HG03045 (cell line): ENCODE measurements at regions not wholly inside any gene's neighbourhood (a gene's known extent, or its start where the extent isn't known, plus 50 kb on each side); places are given as distances from the start of the nearest gene placed in this dataset.

ENCODE experiments used
- ATAC-seq: cut with Tn5 transposase; IDR thresholded peaks from one replicate; pipeline ENCODE4 v1.9.1; 2021; ENCODE audit warnings: mild to moderate bottlenecking, moderate library complexity; ENCODE audit not compliant: unreplicated experiment

DNA sequence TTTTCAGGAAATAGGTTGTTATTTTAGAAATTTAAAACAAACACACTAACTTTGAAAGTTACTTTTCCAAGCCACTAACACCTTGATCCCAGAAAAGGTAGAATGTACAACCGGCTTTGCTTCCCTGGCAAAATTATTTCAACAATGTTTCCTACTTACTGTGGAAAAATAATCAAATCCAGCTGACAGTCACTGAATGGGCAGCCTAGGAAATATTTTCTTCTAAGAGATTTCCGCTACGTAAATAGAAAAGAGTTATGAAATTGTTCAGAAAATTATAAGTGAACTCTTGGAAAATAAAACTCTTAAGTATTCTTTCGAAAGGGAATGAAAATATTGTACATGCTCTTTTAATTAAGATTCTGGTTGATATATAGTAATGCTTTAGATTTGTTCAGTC is 195.7 kb downstream of the GASK1B start:
- ATAC-seq = no peak

DNA sequence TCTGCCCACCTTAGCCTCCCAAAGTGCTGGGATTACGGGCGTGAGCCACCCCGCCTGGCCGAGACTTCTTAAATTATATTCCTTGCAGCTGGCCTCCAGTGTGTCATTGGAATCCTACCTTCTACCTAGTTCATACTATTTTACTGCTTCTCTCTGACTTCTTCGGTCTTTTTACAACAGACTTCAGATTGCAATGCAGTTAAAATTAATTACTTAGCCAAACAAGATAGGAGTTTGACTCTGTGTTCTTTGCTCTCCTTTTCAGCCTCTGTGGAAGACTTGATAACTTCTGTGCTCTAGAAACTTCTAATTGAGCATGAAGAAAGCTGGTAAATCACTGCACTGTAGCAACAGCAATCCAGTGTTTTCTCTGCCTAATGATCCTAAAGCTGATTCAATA is 199.5 kb downstream of the GASK1B start:
- ATAC-seq = no peak

- ATAC-seq = no peak
Observed at GRCh38 chr4:157964463-157964862, 208.4 kb downstream of the GASK1B start.

GRCh38 chr4:157961229-157961990 is 211.4 kb downstream of the GASK1B start:
- no peak for ATAC-seq

DNA sequence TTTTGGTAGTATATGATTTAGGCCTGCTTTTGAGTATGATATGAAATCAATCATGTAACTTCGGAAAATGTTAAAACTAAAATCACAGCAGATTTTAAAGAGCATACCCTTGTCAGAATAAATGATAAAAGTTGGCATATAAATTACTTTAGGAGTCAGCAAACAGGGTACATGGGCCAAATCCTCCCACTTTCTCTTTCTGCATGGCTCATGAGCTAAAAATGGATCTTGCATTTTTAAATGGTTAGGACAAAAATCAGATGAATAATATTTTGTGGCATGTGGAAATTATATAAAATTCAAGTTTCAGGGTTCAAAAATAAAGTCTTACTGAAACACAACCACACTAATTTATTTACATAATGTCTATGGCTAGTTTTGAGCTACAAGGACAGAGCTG is 214.9 kb downstream of the GASK1B start:
- ATAC-seq = no peak

DNA sequence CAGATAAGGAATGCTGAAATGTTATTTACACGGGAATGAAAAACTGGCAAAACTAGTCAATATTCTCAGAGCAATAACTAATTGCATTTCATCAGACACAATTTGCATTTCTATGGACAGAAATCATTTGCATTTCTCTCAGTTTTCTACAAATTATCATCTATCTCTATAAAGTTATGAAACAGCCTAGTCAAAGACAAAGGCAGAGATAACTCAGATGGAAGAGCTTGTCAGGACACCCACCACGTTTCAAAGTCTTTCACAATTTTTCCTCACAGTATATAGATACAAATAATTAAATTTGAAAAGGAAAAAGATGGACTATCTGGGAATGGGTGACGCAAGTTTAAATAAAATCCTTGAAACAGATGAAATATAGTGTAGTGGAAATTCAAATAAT is 230.8 kb downstream of the GASK1B start:
- ATAC-seq = no peak

- no peak for ATAC-seq
Observed at GRCh38 chr4:157934151-157934550, 238.7 kb downstream of the GASK1B start.

DNA sequence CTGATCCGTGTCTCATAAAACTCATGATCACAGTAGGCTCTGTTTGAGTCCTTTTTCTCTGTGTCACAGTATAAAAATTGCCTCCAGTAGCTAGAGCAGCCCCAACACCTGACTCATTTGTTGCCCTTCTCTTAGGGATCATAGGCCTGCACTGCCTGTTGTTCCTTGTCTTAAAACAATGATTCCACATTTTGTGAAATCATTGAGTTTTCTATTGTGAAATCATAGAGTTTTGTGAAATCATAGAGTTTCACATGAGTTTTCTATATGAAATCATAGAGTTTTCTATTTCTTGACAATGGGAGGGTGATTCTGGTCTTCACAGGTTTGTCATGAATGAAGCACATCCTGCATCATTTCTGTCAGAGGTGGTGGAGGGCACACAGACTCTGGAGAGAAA is 239.9 kb downstream of the GASK1B start:
- no peak for ATAC-seq

GRCh38 chr4:157929486-157929885 is 243.3 kb downstream of the GASK1B start:
- ATAC-seq = no peak

DNA sequence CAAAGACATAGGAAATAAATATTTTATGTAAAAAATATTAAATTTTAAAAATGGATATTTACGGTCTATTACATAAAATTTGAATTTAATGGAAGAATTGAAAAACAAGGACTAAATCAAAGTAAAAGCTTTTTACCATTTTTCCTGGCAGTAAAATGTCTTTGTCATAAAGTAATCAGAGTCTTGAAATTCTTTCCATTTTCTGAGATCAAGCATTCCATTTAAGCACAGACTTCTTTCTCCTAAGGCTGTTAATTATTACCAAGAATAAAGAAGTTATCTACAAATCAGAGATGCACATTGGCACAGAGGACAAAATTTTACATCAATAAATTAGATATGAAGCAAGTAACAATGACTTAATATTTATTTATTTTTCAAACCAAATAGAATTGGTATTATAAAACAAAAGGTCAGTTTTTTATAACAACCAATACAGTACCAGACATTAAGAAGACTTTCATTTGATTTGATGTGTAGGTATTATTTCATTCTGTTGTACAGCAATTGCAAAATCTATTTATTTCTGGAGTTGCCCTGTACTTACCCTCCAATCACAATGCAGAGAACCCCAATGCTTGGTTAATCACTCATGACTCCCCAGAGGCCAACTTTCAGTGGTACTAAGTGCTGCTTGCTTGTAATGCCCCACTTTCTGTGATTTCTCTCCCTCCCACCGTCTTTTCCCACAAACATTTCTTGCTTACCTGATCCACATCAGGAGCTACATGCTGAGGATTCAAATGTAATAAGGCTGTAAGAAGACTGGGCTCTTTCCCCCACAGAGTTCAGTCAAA is 254.6 kb downstream of the GASK1B start:
- no peak for ATAC-seq

- no peak for ATAC-seq
Observed at GRCh38 chr4:157912212-157912611, 260.6 kb downstream of the GASK1B start.

DNA sequence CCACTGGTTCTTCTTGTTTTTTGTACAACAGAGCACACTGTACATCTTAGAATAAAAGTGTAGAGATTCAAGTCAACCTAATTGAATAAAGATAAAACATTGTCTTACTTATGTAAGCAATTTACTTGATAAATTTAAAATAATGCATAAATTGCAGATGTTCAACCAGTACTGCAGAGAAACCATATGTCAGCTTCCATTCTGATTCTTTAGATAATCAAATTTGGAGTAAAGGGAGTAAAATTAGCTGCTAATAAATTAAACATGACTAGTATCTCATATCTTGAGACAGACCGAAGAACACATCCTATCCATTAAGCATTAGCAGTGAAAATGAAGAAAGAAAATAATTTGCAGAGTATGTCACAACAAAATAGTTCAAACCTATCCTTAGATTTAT is 261.2 kb downstream of the GASK1B start:
- ATAC-seq = no peak

DNA sequence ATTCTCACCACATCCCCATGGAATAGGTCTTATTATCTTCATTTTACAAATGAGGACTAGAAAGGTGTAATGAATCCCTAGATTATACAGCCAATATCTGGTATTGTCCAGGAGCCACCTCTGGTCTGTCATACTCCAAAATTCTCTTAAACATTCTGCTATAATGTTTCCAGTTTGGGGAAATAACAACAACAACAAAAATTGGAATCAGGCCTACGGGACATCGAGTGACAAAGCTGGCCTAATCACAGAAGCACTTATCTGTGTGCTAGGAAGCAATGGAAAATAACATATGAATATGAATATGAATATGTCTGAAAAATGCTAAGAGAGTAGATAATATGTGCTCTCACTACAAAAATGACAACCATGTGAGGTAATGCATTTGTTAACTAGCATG is 264.1 kb downstream of the GASK1B start:
- ATAC-seq = no peak

GRCh38 chr4:157908031-157908430 is 264.8 kb downstream of the GASK1B start:
- no peak for ATAC-seq

DNA sequence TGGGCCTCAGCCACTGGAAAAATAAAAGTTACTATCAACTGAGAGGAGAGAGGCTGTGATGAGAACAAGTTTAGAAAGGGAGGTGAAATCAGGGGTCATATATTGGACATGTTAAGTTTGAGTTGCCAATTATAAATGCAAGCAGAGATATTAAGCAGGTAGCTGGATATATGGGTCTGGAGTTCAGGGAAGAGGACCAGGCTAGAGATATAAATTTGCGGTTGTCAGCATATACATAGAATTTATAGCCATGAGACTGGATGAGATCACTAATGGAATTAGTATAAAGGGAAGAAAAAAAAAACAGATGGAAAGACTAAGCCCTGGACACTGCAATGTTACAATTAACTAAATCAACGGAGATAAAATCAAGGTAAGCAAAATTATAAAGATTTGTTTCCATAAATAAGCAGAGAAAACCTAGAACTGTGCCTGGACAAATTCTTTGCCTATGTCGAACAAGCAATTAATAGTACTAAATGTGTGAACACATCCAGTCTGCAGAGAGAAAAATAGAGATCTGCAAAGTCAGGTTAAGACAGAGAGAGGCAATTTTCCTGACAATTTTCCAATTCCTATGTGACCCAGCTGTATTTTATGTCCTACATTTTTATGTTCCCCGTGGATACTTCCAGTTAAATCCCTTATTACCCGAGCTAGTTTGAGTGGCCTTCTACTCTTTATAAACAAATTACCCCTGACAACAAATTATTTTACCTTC is 265.4 kb downstream of the GASK1B start:
- no peak for ATAC-seq

DNA sequence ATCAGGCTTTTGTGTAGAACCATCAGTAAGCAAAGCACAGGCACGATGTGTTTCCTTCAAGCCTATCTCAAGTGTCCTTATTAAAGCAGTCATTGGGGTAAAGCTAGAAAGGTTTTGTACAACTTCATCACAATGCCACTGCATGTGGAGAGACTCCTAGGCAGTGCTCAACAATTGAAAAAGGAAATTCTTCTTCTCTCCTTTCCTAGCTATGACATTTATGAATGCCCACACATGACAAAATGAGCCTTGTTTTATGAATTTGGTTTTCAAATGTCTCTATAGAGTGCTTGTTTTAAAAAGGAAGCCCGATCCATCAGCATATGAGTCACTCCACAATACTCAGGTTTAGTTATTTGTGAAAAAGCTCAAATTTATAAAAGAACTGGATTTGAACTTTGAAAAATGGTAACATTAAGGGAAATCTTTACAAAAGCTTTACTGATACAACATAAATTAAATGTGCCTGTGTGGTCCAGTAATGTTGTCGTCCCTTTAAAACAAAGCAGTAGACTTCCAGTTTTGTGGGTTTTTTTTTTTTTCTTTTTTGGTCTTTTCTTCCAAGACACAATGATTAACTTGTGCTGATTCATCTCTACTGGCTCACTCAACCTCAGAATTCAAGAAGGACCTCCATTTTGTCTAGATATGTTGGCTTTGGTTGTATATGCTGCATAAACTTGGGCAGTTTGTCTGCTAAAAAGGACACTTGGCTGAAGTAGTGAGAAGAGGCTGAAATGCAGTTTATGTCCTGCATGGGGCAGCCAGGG is 273.8 kb downstream of the GASK1B start:
- ATAC-seq = no peak

GRCh38 chr4:157897855-157898370 is 274.9 kb downstream of the GASK1B start:
- no peak for ATAC-seq

- ATAC-seq = no peak
Observed at GRCh38 chr4:157896726-157897125, 276.1 kb downstream of the GASK1B start.

DNA sequence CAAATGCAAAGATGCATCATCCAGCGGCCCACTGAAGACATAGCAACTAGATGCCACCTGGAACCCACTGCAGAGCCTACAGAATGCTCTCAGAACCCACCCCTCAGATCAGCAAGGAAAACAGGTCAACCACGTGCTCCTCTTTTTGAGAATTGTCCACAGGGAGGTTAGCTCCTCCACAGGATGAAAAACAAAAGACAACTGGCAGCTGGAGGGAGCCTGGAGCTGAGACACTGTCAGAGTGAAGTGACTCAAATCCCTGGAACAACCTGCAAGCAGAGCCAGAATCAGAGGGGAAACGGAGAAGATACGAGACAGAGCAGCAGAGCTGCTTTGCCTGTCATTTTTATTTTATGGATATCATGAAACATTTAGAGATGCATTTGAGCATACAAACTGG is 277.6 kb downstream of the GASK1B start:
- ATAC-seq = no peak

GRCh38 chr4:157889788-157890187 is 283.0 kb downstream of the GASK1B start:
- ATAC-seq = no peak

GRCh38 chr4:157888281-157888680 is 284.5 kb downstream of the GASK1B start:
- ATAC-seq = no peak
